Islet precursor cell (in vitro differentiated cells): ENCODE measurements at regions not wholly inside any gene's neighbourhood (a gene's known extent, or its start where the extent isn't known, plus 50 kb on each side); places are given as distances from the start of the nearest gene placed in this dataset.
"Not testable (repeated sequence)": the region's sequence is repeated elsewhere in the genome, so short reads cannot be mapped to it uniquely, and the experiment has no call there.

Experiments
- DNase-seq: peaks from one replicate; pipeline ENCODE4 v3.0.0-alpha.2; 2018

- no peak for DNase-seq
Observed at GRCh38 chr11:87753143-87753542, 422.1 kb downstream of the RAB38 start.

GRCh38 chr11:87743007-87743406, 432.2 kb downstream of the RAB38 start:
- DNase-seq, result no peak

GRCh38 chr11:87740968-87741367, 434.3 kb downstream of the RAB38 start:
- no peak for DNase-seq

- DNase-seq, result no peak
Observed at GRCh38 chr11:87740451-87740850, 434.8 kb downstream of the RAB38 start.

GRCh38 chr11:87739766-87740165, 435.5 kb downstream of the RAB38 start:
- no peak for DNase-seq

GRCh38 chr11:87739261-87739660, 436.0 kb downstream of the RAB38 start:
- no peak for DNase-seq

- DNase-seq, result no peak
Observed at GRCh38 chr11:87736928-87737327, 438.3 kb downstream of the RAB38 start.

GRCh38 chr11:87726506-87726905, 448.7 kb downstream of the RAB38 start:
- DNase-seq, result no peak

- DNase-seq, result no peak
Observed at GRCh38 chr11:87724358-87724757, 450.9 kb downstream of the RAB38 start.

GRCh38 chr11:87722756-87723565, 452.3 kb downstream of the RAB38 start:
- no peak for DNase-seq

GRCh38 chr11:87719326-87720073, 455.7 kb downstream of the RAB38 start:
- no peak for DNase-seq

GRCh38 chr11:87712802-87713202, 462.4 kb downstream of the RAB38 start:
- DNase-seq, result no peak

GRCh38 chr11:87712391-87712790, 462.9 kb downstream of the RAB38 start:
- no peak for DNase-seq

- not testable (repeated sequence) for DNase-seq
Observed at GRCh38 chr11:87703589-87703988, 471.7 kb downstream of the RAB38 start.

GRCh38 chr11:87675993-87676392, 499.2 kb downstream of the RAB38 start:
- no peak for DNase-seq

- DNase-seq, result no peak
Observed at GRCh38 chr11:87666730-87667129, 508.5 kb downstream of the RAB38 start.

- DNase-seq, result no peak
Observed at GRCh38 chr11:87662287-87662686, 513.0 kb downstream of the RAB38 start.

GRCh38 chr11:87660926-87661660, 514.1 kb downstream of the RAB38 start:
- DNase-seq, result no peak

- DNase-seq, result no peak
Observed at GRCh38 chr11:87659807-87660206, 515.4 kb downstream of the RAB38 start.

- no peak for DNase-seq
Observed at GRCh38 chr11:87645626-87646025, 529.6 kb downstream of the RAB38 start.

- no peak for DNase-seq
Observed at GRCh38 chr11:87639753-87640364, 535.4 kb downstream of the RAB38 start.

- DNase-seq, result no peak
Observed at GRCh38 chr11:87635001-87635400, 540.2 kb downstream of the RAB38 start.

GRCh38 chr11:87634331-87634730, 540.9 kb downstream of the RAB38 start:
- DNase-seq, result no peak
